ENCODE measurements at regions not wholly inside any gene's neighbourhood (a gene's known extent, or its start where the extent isn't known, plus 50 kb on each side); places are given as distances from the start of the nearest gene placed in this dataset.

DNA sequence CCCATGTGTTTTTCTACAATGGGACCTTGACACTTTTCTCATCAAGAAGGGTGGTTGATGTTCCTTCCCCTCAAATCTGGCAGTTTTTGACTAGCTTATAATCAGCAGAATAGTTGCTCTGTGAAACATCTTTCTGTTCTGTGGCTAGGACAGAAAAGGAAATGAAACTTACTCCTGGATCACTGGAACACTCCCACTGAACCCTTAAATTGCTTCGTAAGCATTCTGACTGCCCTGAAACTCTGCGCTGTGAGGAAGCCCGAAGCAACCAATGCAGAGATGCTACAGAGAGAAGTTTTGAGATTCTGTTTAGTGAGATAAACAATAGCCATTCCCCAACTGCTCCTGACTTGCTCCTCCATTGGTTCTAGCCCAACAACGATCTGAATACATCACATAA lies 602.2 kb downstream of the CENPC start:
- TF ChIP-seq POLR2A (IDR thresholded peaks at IDR 0.05; ENCODE audit: low read depth, low read length), result no peak
- TF ChIP-seq MYC (IDR thresholded peaks at IDR 0.05; ENCODE audit: low read depth, low read length), result no peak
- TF ChIP-seq, protein P1, sequence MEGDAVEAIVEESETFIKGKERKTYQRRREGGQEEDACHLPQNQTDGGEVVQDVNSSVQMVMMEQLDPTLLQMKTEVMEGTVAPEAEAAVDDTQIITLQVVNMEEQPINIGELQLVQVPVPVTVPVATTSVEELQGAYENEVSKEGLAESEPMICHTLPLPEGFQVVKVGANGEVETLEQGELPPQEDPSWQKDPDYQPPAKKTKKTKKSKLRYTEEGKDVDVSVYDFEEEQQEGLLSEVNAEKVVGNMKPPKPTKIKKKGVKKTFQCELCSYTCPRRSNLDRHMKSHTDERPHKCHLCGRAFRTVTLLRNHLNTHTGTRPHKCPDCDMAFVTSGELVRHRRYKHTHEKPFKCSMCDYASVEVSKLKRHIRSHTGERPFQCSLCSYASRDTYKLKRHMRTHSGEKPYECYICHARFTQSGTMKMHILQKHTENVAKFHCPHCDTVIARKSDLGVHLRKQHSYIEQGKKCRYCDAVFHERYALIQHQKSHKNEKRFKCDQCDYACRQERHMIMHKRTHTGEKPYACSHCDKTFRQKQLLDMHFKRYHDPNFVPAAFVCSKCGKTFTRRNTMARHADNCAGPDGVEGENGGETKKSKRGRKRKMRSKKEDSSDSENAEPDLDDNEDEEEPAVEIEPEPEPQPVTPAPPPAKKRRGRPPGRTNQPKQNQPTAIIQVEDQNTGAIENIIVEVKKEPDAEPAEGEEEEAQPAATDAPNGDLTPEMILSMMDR (IDR thresholded peaks at IDR 0.05; ENCODE audit: extremely low read depth in 1 of 2, insufficient read depth in 1 of 2, low read depth in 1 of 2, low read length in 2 of 2), result no peak
- no peak for TF ChIP-seq POLR2AphosphoS5 (IDR thresholded peaks at IDR 0.05; ENCODE audit: insufficient read depth, low read depth, low read length)
- no peak for TF ChIP-seq JUN (IDR thresholded peaks at IDR 0.05; ENCODE audit: borderline replicate concordance, insufficient read depth, insufficient read length, low read depth)

Measured in endothelial cell of umbilical vein (primary cell).